ENCODE measurements at regions not wholly inside any gene's neighbourhood (a gene's known extent, or its start where the extent isn't known, plus 50 kb on each side); places are given as distances from the start of the nearest gene placed in this dataset.

DNA sequence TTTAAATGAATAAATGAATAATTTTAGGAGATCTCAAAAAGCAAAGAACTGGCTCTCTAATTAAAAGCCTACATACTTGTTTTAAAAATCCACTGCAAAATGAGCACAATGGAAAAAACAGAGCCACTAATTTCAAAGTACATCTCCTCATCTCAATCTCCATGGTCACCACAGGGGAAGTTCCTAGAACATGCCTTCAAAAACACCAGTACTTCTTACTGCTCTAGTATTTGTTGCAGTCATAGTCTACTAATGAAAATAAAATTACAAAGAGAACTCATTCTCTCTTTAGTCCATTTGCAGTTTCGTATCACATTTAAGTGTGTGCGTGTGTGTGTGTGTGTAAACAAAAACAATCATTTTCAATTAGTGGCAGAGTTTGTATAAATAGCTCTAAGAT is 54.0 kb downstream of the PIK3C2A start (continued):
- TF ChIP-seq NRF1 (IDR thresholded peaks at IDR 0.05; ENCODE audit: low read depth, low read length) (no peak), TAF1 (IDR thresholded peaks at IDR 0.05; ENCODE audit: borderline replicate concordance, low read depth, low read length) (no peak), TCF12 (IDR thresholded peaks at IDR 0.05) (no peak), JUND (IDR thresholded peaks at IDR 0.05) (no peak), FOXJ3 (CRISPR knock-in tag; IDR thresholded peaks at IDR 0.05) (no peak)
- TF ChIP-seq, protein P1, sequence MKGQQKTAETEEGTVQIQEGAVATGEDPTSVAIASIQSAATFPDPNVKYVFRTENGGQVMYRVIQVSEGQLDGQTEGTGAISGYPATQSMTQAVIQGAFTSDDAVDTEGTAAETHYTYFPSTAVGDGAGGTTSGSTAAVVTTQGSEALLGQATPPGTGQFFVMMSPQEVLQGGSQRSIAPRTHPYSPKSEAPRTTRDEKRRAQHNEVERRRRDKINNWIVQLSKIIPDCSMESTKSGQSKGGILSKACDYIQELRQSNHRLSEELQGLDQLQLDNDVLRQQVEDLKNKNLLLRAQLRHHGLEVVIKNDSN (IDR thresholded peaks at IDR 0.05; ENCODE audit: borderline replicate concordance, low read depth): no peak

DNA sequence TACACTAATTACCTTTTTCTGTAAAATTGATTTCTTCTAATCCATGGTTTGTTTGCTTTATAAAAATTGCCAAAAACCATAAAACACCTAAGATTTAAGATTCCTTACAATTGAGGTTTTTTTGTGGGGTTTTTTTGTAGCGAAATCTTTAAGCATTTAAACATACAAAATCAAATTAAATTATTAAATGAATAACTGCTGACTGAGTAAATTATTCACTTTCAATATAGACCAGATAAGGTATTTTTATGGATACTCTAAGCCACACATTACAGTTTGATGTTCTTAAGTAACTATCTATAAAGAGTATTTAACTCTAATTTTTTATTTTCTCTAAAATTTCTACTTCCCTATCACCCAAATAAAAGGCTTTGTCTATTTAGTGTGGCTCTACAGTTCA is 55.5 kb downstream of the PIK3C2A start:
- Histone ChIP-seq H3K4me3 (ENCODE audit: low read depth in 2 of 2, low read length in 1 of 2) (no peak overlapping the region), H2AFZ (ENCODE audit: low read depth) (no peak overlapping the region), H3K4me2 (no peak overlapping the region), H3K9me2 (no peaks in the 10 kb centered on the region), H4K20me1 (ENCODE audit: insufficient read depth) (no peaks in the 10 kb centered on the region), H3K4me1 (ENCODE audit: control insufficient read depth in 1 of 2, insufficient read depth in 2 of 2, low read depth in 1 of 2, low read length in 1 of 2) (peaks cover 0 to 5% of the 10 kb centered on the region in 2 experiments; a peak in 1 of 4 replicates), H3K27ac (ENCODE audit: low read depth in 2 of 2, low read length in 1 of 2) (no peak overlapping the region), H3K36me3 (replicated peaks in 1 of 2; ENCODE audit: control insufficient read depth in 1 of 2, insufficient read depth in 2 of 2, low read length in 1 of 2) (peaks cover 38% of the 10 kb centered on the region in 2 experiments), H3K9ac (no peak overlapping the region), H3K79me2 (ENCODE audit: insufficient read depth) (peaks cover 23% of the 10 kb centered on the region; the same call in 1 of the 2 replicates), H3K9me3 (no peaks in the 10 kb centered on the region), H3K27me3 (ENCODE audit: insufficient read depth) (no peaks in the 10 kb centered on the region), H3F3A (replicated peaks; ENCODE audit: insufficient read depth) (peaks cover 15% of the 10 kb centered on the region)
- CTCF ChIA-PET: interaction anchor here (0.6 kb wide), 1 partner anchor 11 kb away, joined by 4 read pairs; no protein-coding TSS in a partner anchor
- no peak for TF ChIP-seq EZH2phosphoT487 (IDR thresholded peaks at IDR 0.05; ENCODE audit: borderline replicate concordance, low read depth)
- no peak for TF ChIP-seq EP300 (IDR thresholded peaks at IDR 0.05; ENCODE audit: borderline replicate concordance in 1 of 2, low read depth in 1 of 2, low read length in 1 of 2)
- TF ChIP-seq FOXM1 (IDR thresholded peaks at IDR 0.05; ENCODE audit: low read depth): no peak
- no peak for TF ChIP-seq SIN3A (IDR thresholded peaks at IDR 0.05; ENCODE audit: borderline replicate concordance, low read depth, low read length)
- TF ChIP-seq, protein P2, sequence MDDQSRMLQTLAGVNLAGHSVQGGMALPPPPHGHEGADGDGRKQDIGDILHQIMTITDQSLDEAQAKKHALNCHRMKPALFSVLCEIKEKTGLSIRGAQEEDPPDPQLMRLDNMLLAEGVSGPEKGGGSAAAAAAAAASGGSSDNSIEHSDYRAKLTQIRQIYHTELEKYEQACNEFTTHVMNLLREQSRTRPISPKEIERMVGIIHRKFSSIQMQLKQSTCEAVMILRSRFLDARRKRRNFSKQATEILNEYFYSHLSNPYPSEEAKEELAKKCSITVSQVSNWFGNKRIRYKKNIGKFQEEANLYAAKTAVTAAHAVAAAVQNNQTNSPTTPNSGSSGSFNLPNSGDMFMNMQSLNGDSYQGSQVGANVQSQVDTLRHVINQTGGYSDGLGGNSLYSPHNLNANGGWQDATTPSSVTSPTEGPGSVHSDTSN (IDR thresholded peaks at IDR 0.05): no peak
- TF ChIP-seq, protein P3, sequence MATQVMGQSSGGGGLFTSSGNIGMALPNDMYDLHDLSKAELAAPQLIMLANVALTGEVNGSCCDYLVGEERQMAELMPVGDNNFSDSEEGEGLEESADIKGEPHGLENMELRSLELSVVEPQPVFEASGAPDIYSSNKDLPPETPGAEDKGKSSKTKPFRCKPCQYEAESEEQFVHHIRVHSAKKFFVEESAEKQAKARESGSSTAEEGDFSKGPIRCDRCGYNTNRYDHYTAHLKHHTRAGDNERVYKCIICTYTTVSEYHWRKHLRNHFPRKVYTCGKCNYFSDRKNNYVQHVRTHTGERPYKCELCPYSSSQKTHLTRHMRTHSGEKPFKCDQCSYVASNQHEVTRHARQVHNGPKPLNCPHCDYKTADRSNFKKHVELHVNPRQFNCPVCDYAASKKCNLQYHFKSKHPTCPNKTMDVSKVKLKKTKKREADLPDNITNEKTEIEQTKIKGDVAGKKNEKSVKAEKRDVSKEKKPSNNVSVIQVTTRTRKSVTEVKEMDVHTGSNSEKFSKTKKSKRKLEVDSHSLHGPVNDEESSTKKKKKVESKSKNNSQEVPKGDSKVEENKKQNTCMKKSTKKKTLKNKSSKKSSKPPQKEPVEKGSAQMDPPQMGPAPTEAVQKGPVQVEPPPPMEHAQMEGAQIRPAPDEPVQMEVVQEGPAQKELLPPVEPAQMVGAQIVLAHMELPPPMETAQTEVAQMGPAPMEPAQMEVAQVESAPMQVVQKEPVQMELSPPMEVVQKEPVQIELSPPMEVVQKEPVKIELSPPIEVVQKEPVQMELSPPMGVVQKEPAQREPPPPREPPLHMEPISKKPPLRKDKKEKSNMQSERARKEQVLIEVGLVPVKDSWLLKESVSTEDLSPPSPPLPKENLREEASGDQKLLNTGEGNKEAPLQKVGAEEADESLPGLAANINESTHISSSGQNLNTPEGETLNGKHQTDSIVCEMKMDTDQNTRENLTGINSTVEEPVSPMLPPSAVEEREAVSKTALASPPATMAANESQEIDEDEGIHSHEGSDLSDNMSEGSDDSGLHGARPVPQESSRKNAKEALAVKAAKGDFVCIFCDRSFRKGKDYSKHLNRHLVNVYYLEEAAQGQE (IDR thresholded peaks at IDR 0.05; ENCODE audit: low read depth, low read length): no peak
- TF ChIP-seq, protein P4, sequence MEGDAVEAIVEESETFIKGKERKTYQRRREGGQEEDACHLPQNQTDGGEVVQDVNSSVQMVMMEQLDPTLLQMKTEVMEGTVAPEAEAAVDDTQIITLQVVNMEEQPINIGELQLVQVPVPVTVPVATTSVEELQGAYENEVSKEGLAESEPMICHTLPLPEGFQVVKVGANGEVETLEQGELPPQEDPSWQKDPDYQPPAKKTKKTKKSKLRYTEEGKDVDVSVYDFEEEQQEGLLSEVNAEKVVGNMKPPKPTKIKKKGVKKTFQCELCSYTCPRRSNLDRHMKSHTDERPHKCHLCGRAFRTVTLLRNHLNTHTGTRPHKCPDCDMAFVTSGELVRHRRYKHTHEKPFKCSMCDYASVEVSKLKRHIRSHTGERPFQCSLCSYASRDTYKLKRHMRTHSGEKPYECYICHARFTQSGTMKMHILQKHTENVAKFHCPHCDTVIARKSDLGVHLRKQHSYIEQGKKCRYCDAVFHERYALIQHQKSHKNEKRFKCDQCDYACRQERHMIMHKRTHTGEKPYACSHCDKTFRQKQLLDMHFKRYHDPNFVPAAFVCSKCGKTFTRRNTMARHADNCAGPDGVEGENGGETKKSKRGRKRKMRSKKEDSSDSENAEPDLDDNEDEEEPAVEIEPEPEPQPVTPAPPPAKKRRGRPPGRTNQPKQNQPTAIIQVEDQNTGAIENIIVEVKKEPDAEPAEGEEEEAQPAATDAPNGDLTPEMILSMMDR (IDR thresholded peaks at IDR 0.05): no peak
- TF ChIP-seq JUND (IDR thresholded peaks at IDR 0.05): no peak
- no peak for TF ChIP-seq RXRA (IDR thresholded peaks at IDR 0.05; ENCODE audit: borderline replicate concordance, low read depth)
- DNase-seq: no peak
- WGBS (ENCODE audit: low lambda C conversion rate): 86% methylated on average over 1 of the region's 1 CpG
- POLR2A ChIA-PET: no interaction called here
